GM19468 (cell line): ENCODE measurements at regions not wholly inside any gene's neighbourhood (a gene's known extent, or its start where the extent isn't known, plus 50 kb on each side); places are given as distances from the start of the nearest gene placed in this dataset.

ENCODE experiments used
- ATAC-seq: cut with Tn5 transposase; IDR thresholded peaks from one replicate; pipeline ENCODE4 v1.9.1; 2021; ENCODE audit warnings: mild to moderate bottlenecking, moderate library complexity, moderate number of reproducible peaks; ENCODE audit not compliant: unreplicated experiment; ENCODE audit errors: extremely low read depth

GRCh38 chr22:22084089-22084711 is 101.6 kb upstream of the TOP3B start:
- ATAC-seq: no peak

- ATAC-seq: no peak
Measured at GRCh38 chr22:22082960-22083359, 100.4 kb upstream of the TOP3B start.

- ATAC-seq: no peak
Measured at GRCh38 chr22:22082229-22082835, 99.7 kb upstream of the TOP3B start.

GRCh38 chr22:22080270-22080669 is 97.7 kb upstream of the TOP3B start:
- ATAC-seq: no peak

- ATAC-seq: no peak
Measured at GRCh38 chr22:22079404-22080148, 97.0 kb upstream of the TOP3B start.

GRCh38 chr22:22078329-22078728 is 95.7 kb upstream of the TOP3B start:
- ATAC-seq: no peak

GRCh38 chr22:22076932-22077703 is 94.5 kb upstream of the TOP3B start:
- no peak for ATAC-seq

GRCh38 chr22:22076361-22076760 is 93.8 kb upstream of the TOP3B start:
- ATAC-seq: no peak

- no peak for ATAC-seq
Measured at GRCh38 chr22:22075382-22076163, 93.0 kb upstream of the TOP3B start.

- ATAC-seq: no peak
Measured at GRCh38 chr22:22074634-22075381, 92.2 kb upstream of the TOP3B start.

- no peak for ATAC-seq
Measured at GRCh38 chr22:22073769-22074561, 91.4 kb upstream of the TOP3B start.

- ATAC-seq: no peak
Measured at GRCh38 chr22:22072169-22072836, 89.7 kb upstream of the TOP3B start.

- no peak for ATAC-seq
Measured at GRCh38 chr22:22071455-22071854, 88.9 kb upstream of the TOP3B start.

- ATAC-seq: no peak
Measured at GRCh38 chr22:22070371-22070824, 87.8 kb upstream of the TOP3B start.

GRCh38 chr22:22069450-22070370 is 87.1 kb upstream of the TOP3B start:
- ATAC-seq: no peak

GRCh38 chr22:22068657-22069056 is 86.1 kb upstream of the TOP3B start:
- ATAC-seq: no peak

- no peak for ATAC-seq
Measured at GRCh38 chr22:22068025-22068424, 85.4 kb upstream of the TOP3B start.
